ENCODE measurements at regions not wholly inside any gene's neighbourhood (a gene's known extent, or its start where the extent isn't known, plus 50 kb on each side); places are given as distances from the start of the nearest gene placed in this dataset.

DNA sequence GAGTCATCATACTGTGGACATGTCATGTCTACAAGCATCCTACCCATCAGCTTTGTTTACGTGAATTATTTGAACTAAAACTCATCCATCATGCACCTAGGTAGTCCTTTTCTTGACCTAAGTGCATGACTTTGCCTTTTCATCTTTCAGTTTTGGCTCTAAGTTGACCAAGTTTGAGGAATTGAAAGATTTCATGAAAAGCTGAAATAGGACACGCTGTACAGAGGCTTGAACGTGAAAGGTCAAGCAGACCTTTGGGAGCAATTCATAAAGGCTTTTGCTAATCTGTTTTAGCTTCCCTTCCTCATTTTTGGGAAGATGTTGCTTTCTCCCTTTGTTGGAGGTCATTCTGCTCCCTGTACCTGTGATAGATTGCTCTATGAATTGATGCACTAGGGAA lies 55.1 kb upstream of the MLIP start:
- TF ChIP-seq, protein P1, sequence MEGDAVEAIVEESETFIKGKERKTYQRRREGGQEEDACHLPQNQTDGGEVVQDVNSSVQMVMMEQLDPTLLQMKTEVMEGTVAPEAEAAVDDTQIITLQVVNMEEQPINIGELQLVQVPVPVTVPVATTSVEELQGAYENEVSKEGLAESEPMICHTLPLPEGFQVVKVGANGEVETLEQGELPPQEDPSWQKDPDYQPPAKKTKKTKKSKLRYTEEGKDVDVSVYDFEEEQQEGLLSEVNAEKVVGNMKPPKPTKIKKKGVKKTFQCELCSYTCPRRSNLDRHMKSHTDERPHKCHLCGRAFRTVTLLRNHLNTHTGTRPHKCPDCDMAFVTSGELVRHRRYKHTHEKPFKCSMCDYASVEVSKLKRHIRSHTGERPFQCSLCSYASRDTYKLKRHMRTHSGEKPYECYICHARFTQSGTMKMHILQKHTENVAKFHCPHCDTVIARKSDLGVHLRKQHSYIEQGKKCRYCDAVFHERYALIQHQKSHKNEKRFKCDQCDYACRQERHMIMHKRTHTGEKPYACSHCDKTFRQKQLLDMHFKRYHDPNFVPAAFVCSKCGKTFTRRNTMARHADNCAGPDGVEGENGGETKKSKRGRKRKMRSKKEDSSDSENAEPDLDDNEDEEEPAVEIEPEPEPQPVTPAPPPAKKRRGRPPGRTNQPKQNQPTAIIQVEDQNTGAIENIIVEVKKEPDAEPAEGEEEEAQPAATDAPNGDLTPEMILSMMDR (IDR thresholded peaks at IDR 0.05), result no peak
- no peak for TF ChIP-seq EZH2 (IDR thresholded peaks at IDR 0.05; ENCODE audit: borderline replicate concordance, insufficient read depth, low read depth, low read length, poor library complexity, severe bottlenecking)

Measured in B cell (primary cell).